ENCODE measurements at regions not wholly inside any gene's neighbourhood (a gene's known extent, or its start where the extent isn't known, plus 50 kb on each side); places are given as distances from the start of the nearest gene placed in this dataset.

DNA sequence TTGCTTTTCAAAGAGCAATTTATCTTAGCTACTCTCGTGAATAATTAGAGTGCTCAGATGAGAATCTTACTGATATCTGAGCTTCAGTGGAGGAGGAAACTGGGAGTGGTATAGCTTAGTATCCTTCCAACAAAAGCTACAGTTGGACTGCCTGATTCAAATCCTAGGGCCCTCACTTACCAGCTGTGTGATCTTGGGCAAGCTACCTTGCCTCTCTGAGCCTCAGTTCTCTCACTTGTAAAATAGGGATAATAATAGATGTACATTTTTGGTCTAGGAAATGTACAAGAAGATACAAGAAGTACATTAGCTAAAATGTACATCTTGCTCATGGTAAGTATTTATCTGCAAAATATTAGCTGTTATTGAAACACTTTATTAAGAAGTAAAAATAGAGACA, 502.0 kb downstream of the HAPSTR1 start:
- H3K27ac Mint-ChIP-seq = no peak overlapping the region
- H3K9me3 Mint-ChIP-seq (ENCODE audit: low read depth) = peaks cover 3% of the 10 kb centered on the region
- TF ChIP-seq CTCF (IDR thresholded peaks at IDR 0.05; ENCODE audit: unreplicated experiment) = no peak
- no peaks in the 10 kb centered on the region for H3K27me3 Mint-ChIP-seq
- no peak overlapping the region for H3K4me3 Mint-ChIP-seq (ENCODE audit: low read depth)
- DNase-seq (ENCODE audit: low spot score, unreplicated experiment) = no peak
- no peaks in the 10 kb centered on the region for H3K4me1 Mint-ChIP-seq (ENCODE audit: low read depth)
- no peaks in the 10 kb centered on the region for H3K36me3 Mint-ChIP-seq (ENCODE audit: insufficient read depth)

DNA sequence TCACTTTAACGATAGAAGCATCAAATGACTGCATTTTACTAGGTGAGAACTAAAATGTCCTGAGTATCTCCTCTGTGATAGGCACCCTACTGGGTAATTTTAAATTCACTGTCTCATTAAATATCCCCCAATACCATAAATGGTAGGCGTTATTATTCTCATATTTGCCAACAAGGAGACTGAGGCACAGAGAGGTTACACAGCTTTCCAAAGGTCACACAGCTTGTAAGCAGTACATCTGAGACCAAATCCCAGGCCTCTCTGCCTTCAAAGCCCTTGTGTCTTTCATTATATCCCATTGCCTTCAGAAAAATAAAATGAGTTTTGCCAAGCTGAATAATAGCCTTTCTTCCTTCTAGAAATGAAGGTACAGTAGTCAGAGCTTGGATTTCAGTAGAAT, 502.6 kb downstream of the HAPSTR1 start:
- DNase-seq (ENCODE audit: low spot score, unreplicated experiment) = no peak
- Mint-ChIP-seq H3K27me3 (no peaks in the 10 kb centered on the region), H3K4me1 (ENCODE audit: low read depth) (no peaks in the 10 kb centered on the region), H3K4me3 (ENCODE audit: low read depth) (no peak overlapping the region), H3K27ac (no peak overlapping the region), H3K9me3 (ENCODE audit: low read depth) (peaks cover 3% of the 10 kb centered on the region), H3K36me3 (ENCODE audit: insufficient read depth) (no peaks in the 10 kb centered on the region)
- no peak for TF ChIP-seq CTCF (IDR thresholded peaks at IDR 0.05; ENCODE audit: unreplicated experiment)

- peaks cover 3% of the 10 kb centered on the region for H3K9me3 Mint-ChIP-seq (ENCODE audit: low read depth)
- H3K27me3 Mint-ChIP-seq = no peaks in the 10 kb centered on the region
- H3K36me3 Mint-ChIP-seq (ENCODE audit: insufficient read depth) = no peaks in the 10 kb centered on the region
- TF ChIP-seq CTCF (IDR thresholded peaks at IDR 0.05; ENCODE audit: unreplicated experiment) = no peak
- H3K4me1 Mint-ChIP-seq (ENCODE audit: low read depth) = no peaks in the 10 kb centered on the region
- DNase-seq (ENCODE audit: low spot score, unreplicated experiment) = no peak
- no peak overlapping the region for H3K4me3 Mint-ChIP-seq (ENCODE audit: low read depth)
- no peak overlapping the region for H3K27ac Mint-ChIP-seq
Observed at GRCh38 chr16:9594946-9595345, 503.5 kb downstream of the HAPSTR1 start.

DNA sequence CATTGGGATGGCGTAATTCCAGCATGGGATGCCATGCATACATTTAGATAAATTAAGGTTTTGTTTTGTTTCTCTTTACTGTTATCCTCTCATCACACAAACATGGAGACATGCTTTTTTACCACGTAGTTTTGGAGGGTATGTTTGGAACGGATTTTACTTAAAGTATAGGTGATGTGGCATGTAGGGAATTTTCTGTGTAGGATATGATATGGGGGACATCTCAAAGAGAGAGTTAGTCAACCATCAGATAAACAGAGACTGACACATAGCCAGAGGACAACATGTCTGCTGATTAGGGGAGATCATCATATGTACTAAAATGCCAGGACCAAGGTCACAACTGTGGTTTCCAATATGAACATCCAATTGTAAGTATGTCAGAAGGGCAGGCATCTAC, 503.9 kb downstream of the HAPSTR1 start:
- DNase-seq (ENCODE audit: low spot score, unreplicated experiment) = no peak
- Mint-ChIP-seq H3K9me3 (ENCODE audit: low read depth) (peaks cover 1% of the 10 kb centered on the region), H3K4me3 (ENCODE audit: low read depth) (no peak overlapping the region), H3K4me1 (ENCODE audit: low read depth) (no peaks in the 10 kb centered on the region), H3K27me3 (no peaks in the 10 kb centered on the region), H3K36me3 (ENCODE audit: insufficient read depth) (no peaks in the 10 kb centered on the region), H3K27ac (no peak overlapping the region)
- no peak for TF ChIP-seq CTCF (IDR thresholded peaks at IDR 0.05; ENCODE audit: unreplicated experiment)

DNA sequence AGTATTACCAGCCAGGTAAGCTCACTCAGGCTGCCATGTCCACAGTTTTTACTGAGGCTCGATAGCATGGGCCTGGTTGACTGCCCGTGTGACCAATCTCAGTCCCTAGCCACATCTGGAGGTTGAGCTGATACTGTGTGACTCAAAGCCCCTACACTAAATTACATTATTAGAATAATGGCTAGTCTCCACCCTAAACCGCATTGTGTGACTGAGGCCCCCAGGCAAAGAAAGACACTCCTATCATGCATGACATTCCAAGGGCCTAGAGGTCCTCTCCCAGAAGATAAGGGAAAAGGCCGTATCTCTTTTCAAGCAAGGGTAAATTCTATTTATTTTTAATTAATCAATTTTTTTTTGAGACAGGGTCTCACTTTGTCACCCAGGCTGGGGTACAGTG, 505.3 kb downstream of the HAPSTR1 start:
- H3K9me3 Mint-ChIP-seq (ENCODE audit: low read depth) = no peaks in the 10 kb centered on the region
- no peak overlapping the region for H3K4me3 Mint-ChIP-seq (ENCODE audit: low read depth)
- no peak overlapping the region for H3K27ac Mint-ChIP-seq
- DNase-seq (ENCODE audit: low spot score, unreplicated experiment) = no peak
- no peak for TF ChIP-seq CTCF (IDR thresholded peaks at IDR 0.05; ENCODE audit: unreplicated experiment)
- H3K27me3 Mint-ChIP-seq = no peaks in the 10 kb centered on the region
- H3K36me3 Mint-ChIP-seq (ENCODE audit: insufficient read depth) = no peaks in the 10 kb centered on the region
- H3K4me1 Mint-ChIP-seq (ENCODE audit: low read depth) = no peaks in the 10 kb centered on the region
